ENCODE measurements at regions not wholly inside any gene's neighbourhood (a gene's known extent, or its start where the extent isn't known, plus 50 kb on each side); places are given as distances from the start of the nearest gene placed in this dataset.

- no peak for DNase-seq
Observed at GRCh38 chr4:28548594-28548993, 1688.0 kb downstream of the STIM2 start.

GRCh38 chr4:28555866-28556265, 1695.2 kb downstream of the STIM2 start:
- no peak for DNase-seq

GRCh38 chr4:28557755-28558154, 1697.1 kb downstream of the STIM2 start:
- no peak for DNase-seq

- DNase-seq = no peak
Observed at GRCh38 chr4:28558895-28559294, 1698.3 kb downstream of the STIM2 start.

GRCh38 chr4:28562913-28563312, 1702.3 kb downstream of the STIM2 start:
- no peak for DNase-seq

GRCh38 chr4:28565396-28565795, 1704.8 kb downstream of the STIM2 start:
- DNase-seq = no peak

- no peak for DNase-seq
Observed at GRCh38 chr4:28600958-28601357, 1740.3 kb downstream of the STIM2 start.

- DNase-seq = no peak
Observed at GRCh38 chr4:28621591-28621990, 1761.0 kb downstream of the STIM2 start.

- no peak for DNase-seq
Observed at GRCh38 chr4:28636971-28637370, 1776.3 kb downstream of the STIM2 start.

GRCh38 chr4:28639747-28640146, 1779.1 kb downstream of the STIM2 start:
- DNase-seq = no peak

GRCh38 chr4:28654618-28655017, 1794.0 kb downstream of the STIM2 start:
- no peak for DNase-seq

- no peak for DNase-seq
Observed at GRCh38 chr4:28665306-28665705, 1804.7 kb downstream of the STIM2 start.

GRCh38 chr4:28675582-28675981, 1814.9 kb downstream of the STIM2 start:
- DNase-seq = no peak

GRCh38 chr4:28677808-28678207, 1817.2 kb downstream of the STIM2 start:
- no peak for DNase-seq

GRCh38 chr4:28682847-28683246, 1822.2 kb downstream of the STIM2 start:
- DNase-seq = peak; percentile 17

- peak; percentile 68 for DNase-seq
Observed at GRCh38 chr4:28686618-28687017, 1826.0 kb downstream of the STIM2 start.

GRCh38 chr4:28690890-28691289, 1830.2 kb downstream of the STIM2 start:
- DNase-seq = no peak

GRCh38 chr4:28702571-28702970, 1841.9 kb downstream of the STIM2 start:
- no peak for DNase-seq

GRCh38 chr4:28709891-28710290, 1849.2 kb downstream of the STIM2 start:
- DNase-seq = no peak

- DNase-seq = peak; percentile 0
Observed at GRCh38 chr4:28723371-28723770, 1862.7 kb downstream of the STIM2 start.

GRCh38 chr4:28724239-28724638, 1863.6 kb downstream of the STIM2 start:
- DNase-seq = no peak

- DNase-seq = peak; percentile 0
Observed at GRCh38 chr4:28730304-28730703, 1869.7 kb downstream of the STIM2 start.

GRCh38 chr4:28744066-28744465, 1883.4 kb downstream of the STIM2 start:
- no peak for DNase-seq

GRCh38 chr4:28754376-28754775, 1893.7 kb downstream of the STIM2 start:
- peak; percentile 1 for DNase-seq

- DNase-seq = no peak
Observed at GRCh38 chr4:28755081-28755480, 1894.4 kb downstream of the STIM2 start.

GRCh38 chr4:28759064-28759463, 1898.4 kb downstream of the STIM2 start:
- no peak for DNase-seq

All from NCI-H69 (cell line).